ENCODE measurements at regions not wholly inside any gene's neighbourhood (a gene's known extent, or its start where the extent isn't known, plus 50 kb on each side); places are given as distances from the start of the nearest gene placed in this dataset.

- DNase-seq (ENCODE audit: low read depth) = no peak
- no peak overlapping the region for H3K4me3 ChIP-seq (ENCODE audit: low read length)
- no peak for TF ChIP-seq CTCF (conservative IDR thresholded peaks at IDR 0.05; ENCODE audit: low read depth, low read length)
These were observed 92.0 kb upstream of the SMARCAD1 start for GRCh38 chr4:94115687-94116086.

GRCh38 chr4:94116842-94117241, 90.8 kb upstream of the SMARCAD1 start:
- DNase-seq (ENCODE audit: low read depth) = no peak
- H3K4me3 ChIP-seq (ENCODE audit: low read length) = no peak overlapping the region
- TF ChIP-seq CTCF (conservative IDR thresholded peaks at IDR 0.05; ENCODE audit: low read depth, low read length) = no peak

GRCh38 chr4:94126669-94127068, 81.0 kb upstream of the SMARCAD1 start:
- no peak overlapping the region for H3K4me3 ChIP-seq (ENCODE audit: low read length)
- DNase-seq (ENCODE audit: low read depth) = no peak
- peak; percentile 41 for TF ChIP-seq CTCF (conservative IDR thresholded peaks at IDR 0.05; ENCODE audit: low read depth, low read length)

- no peak overlapping the region for H3K4me3 ChIP-seq (ENCODE audit: low read length)
- TF ChIP-seq CTCF (conservative IDR thresholded peaks at IDR 0.05; ENCODE audit: low read depth, low read length) = peak; percentile 61
- no peak for DNase-seq (ENCODE audit: low read depth)
These were observed 79.8 kb upstream of the SMARCAD1 start for GRCh38 chr4:94127707-94128328.

- no peak for DNase-seq (ENCODE audit: low read depth)
- H3K4me3 ChIP-seq (ENCODE audit: low read length) = no peak overlapping the region
- TF ChIP-seq CTCF (conservative IDR thresholded peaks at IDR 0.05; ENCODE audit: low read depth, low read length) = no peak
These were observed 76.5 kb upstream of the SMARCAD1 start for GRCh38 chr4:94131212-94131611.

GRCh38 chr4:94135701-94136100, 72.0 kb upstream of the SMARCAD1 start:
- no peak overlapping the region for H3K4me3 ChIP-seq (ENCODE audit: low read length)
- no peak for DNase-seq (ENCODE audit: low read depth)
- no peak for TF ChIP-seq CTCF (conservative IDR thresholded peaks at IDR 0.05; ENCODE audit: low read depth, low read length)

- no peak for TF ChIP-seq CTCF (conservative IDR thresholded peaks at IDR 0.05; ENCODE audit: low read depth, low read length)
- no peak overlapping the region for H3K4me3 ChIP-seq (ENCODE audit: low read length)
- no peak for DNase-seq (ENCODE audit: low read depth)
These were observed 67.6 kb upstream of the SMARCAD1 start for GRCh38 chr4:94139931-94140612.
